Activated CD4-positive, alpha-beta T cell treated with anti-CD3 and anti-CD28 coated beads for 36 hours (primary cell): ENCODE measurements at regions not wholly inside any gene's neighbourhood (a gene's known extent, or its start where the extent isn't known, plus 50 kb on each side); places are given as distances from the start of the nearest gene placed in this dataset.
A peak's percentile ranks its signal among the peaks of the same experiment; 100 is the strongest.

Experiments
- ATAC-seq: fragments of 200-7000 bp; cut with Tn5 transposase; one replicate; pipeline ENCODE4 v1.10.0; 2021; ENCODE audit warnings: mild to moderate bottlenecking, moderate library complexity
- CTCF ChIA-PET: fragments of 350-600 bp; sonication (Branson Sonifier 250); formaldehyde crosslinking; loops from one replicate; lab custom pipeline; 2021; ENCODE audit warnings: antibody characterized with exemption; lab: Charles Lee
- POLR2A ChIA-PET: fragments of 350-600 bp; sonication (Branson Sonifier 250); formaldehyde crosslinking; loops from one replicate; lab custom pipeline; 2021; ENCODE audit warnings: antibody characterized with exemption, inconsistent platforms; lab: Charles Lee
- DNase-seq: peaks from one replicate; pipeline ENCODE4 v3.0.0-alpha.2; 2020
- H3K27ac Mint-ChIP-seq: one replicate; pipeline ENCODE4 v1.8.0; 2021; ENCODE audit warnings: mixed read lengths
- H3K27me3 Mint-ChIP-seq: one replicate; pipeline ENCODE4 v1.8.0; 2021; ENCODE audit warnings: mixed read lengths
- H3K36me3 Mint-ChIP-seq: one replicate; pipeline ENCODE4 v1.8.0; 2021; ENCODE audit warnings: low read depth, mixed read lengths
- H3K4me1 Mint-ChIP-seq: one replicate; pipeline ENCODE4 v1.8.0; 2021; ENCODE audit warnings: mixed read lengths
- H3K4me3 Mint-ChIP-seq: one replicate; pipeline ENCODE4 v1.8.0; 2021; ENCODE audit warnings: mild to moderate bottlenecking, moderate library complexity, mixed read lengths
- H3K9me3 Mint-ChIP-seq: one replicate; pipeline ENCODE4 v1.8.0; 2021; ENCODE audit warnings: low read depth, mixed read lengths
- intact Hi-C, 2 experiments: fragments of 100-400 bp; cut with DNase I in 1 of 2; cut with micrococcal nuclease in 1 of 2; formaldehyde crosslinking; loops; one replicate each; pipeline versions ENCODE4 v1.14.2 to v1.15.1; 2022 to 2024; cut with DNase I, micrococcal nuclease

DNA sequence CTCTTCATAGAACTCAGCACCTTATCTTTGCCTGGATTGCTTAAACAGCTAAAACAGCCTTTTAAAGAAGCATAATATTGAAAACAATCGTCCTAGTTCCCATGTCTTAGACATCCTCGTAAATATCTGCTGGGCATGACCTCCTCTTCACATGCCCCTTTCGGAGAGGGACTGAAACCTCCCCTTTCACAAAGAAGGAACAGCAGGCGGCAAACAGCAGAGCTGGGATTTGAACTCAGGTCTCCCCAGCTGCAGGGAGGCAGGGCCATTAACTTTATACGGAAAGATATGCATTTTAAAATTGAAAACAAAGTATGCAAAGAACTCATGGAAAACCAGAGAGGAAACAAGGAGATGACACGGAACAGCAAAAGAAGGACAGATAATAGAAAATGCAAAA is 249.9 kb downstream of the FOXL1 start:
- ChIA-PET POLR2A (no interaction called here), CTCF (no interaction called here)
- Mint-ChIP-seq H3K4me3 (no peak overlapping the region), H3K36me3 (no peaks in the 10 kb centered on the region), H3K9me3 (no peaks in the 10 kb centered on the region), H3K27me3 (peaks cover 34% of the 10 kb centered on the region), H3K27ac (no peak overlapping the region), H3K4me1 (no peaks in the 10 kb centered on the region)
- no peak for DNase-seq
- intact Hi-C loops = no loop called here
- ATAC-seq = no peak

- no peak overlapping the region for H3K27ac Mint-ChIP-seq
- no peaks in the 10 kb centered on the region for H3K4me1 Mint-ChIP-seq
- H3K27me3 Mint-ChIP-seq = peaks cover 34% of the 10 kb centered on the region
- POLR2A ChIA-PET = no interaction called here
- no peaks in the 10 kb centered on the region for H3K9me3 Mint-ChIP-seq
- ATAC-seq = no peak
- intact Hi-C loops = no loop called here
- CTCF ChIA-PET = no interaction called here
- DNase-seq = no peak
- H3K4me3 Mint-ChIP-seq = no peak overlapping the region
- H3K36me3 Mint-ChIP-seq = no peaks in the 10 kb centered on the region
Observed at GRCh38 chr16:86828653-86829052, 250.3 kb downstream of the FOXL1 start.

GRCh38 chr16:86831366-86831765 is 253.0 kb downstream of the FOXL1 start:
- ChIA-PET CTCF (interaction anchor here (0.7 kb wide), 1 partner anchor 42 kb away, joined by 3 read pairs; no protein-coding TSS in a partner anchor), POLR2A (no interaction called here)
- H3K9me3 Mint-ChIP-seq = no peaks in the 10 kb centered on the region
- H3K4me1 Mint-ChIP-seq = no peaks in the 10 kb centered on the region
- peaks cover 28% of the 10 kb centered on the region for H3K27me3 Mint-ChIP-seq
- no peaks in the 10 kb centered on the region for H3K36me3 Mint-ChIP-seq
- ATAC-seq (no peak), DNase-seq (no peak)
- H3K27ac Mint-ChIP-seq = no peak overlapping the region
- intact Hi-C loops = no loop called here
- H3K4me3 Mint-ChIP-seq = no peak overlapping the region

- H3K27ac Mint-ChIP-seq = no peak overlapping the region
- no peaks in the 10 kb centered on the region for H3K9me3 Mint-ChIP-seq
- H3K27me3 Mint-ChIP-seq = peaks cover 17% of the 10 kb centered on the region
Observed at GRCh38 chr16:86833136-86833535, 254.8 kb downstream of the FOXL1 start.

DNA sequence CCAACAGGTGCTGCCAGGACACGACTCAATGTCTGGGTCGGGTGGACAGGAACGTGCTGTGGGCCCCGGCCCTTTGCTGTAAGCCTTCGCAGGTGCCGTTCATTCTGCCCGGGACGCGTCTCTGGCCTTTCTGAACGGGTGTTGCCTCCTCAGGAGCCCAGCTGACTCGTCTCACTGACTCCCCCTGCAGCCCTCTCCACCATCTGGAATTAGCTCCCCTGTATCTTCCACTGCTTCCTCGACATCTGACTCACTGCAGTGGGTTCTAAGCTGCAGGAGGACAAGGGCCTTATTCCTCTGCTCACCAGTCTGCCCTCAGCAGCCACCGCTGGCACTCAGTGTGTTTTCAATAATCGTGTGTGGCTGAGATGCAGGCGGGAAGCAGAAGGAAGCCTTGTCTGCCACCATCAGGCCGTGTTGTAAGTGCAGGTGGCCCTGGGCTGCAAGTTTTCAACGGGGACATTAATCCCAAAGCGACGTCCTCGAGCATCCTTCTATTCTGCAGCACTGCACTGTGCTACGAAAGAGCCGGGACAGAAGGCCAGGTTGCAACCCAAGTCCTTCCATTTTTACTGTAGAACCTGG is 256.2 kb downstream of the FOXL1 start:
- DNase-seq (peak; percentile 6), ATAC-seq (no peak)
- H3K4me1 Mint-ChIP-seq = no peaks in the 10 kb centered on the region
- POLR2A ChIA-PET = no interaction called here
- intact Hi-C loops = no loop called here
- peaks cover 8% of the 10 kb centered on the region for H3K27me3 Mint-ChIP-seq
- CTCF ChIA-PET = no interaction called here
- no peaks in the 10 kb centered on the region for H3K9me3 Mint-ChIP-seq
- H3K36me3 Mint-ChIP-seq = no peaks in the 10 kb centered on the region
- no peak overlapping the region for H3K4me3 Mint-ChIP-seq
- H3K27ac Mint-ChIP-seq = no peak overlapping the region

More at GRCh38 chr16:86833136-86833535, 254.8 kb downstream of the FOXL1 start:
- ATAC-seq (no peak), DNase-seq (no peak)
- Mint-ChIP-seq H3K4me1 (no peaks in the 10 kb centered on the region), H3K4me3 (no peak overlapping the region), H3K36me3 (no peaks in the 10 kb centered on the region)
- ChIA-PET CTCF (no interaction called here), POLR2A (no interaction called here)
- intact Hi-C loops = no loop called here

DNA sequence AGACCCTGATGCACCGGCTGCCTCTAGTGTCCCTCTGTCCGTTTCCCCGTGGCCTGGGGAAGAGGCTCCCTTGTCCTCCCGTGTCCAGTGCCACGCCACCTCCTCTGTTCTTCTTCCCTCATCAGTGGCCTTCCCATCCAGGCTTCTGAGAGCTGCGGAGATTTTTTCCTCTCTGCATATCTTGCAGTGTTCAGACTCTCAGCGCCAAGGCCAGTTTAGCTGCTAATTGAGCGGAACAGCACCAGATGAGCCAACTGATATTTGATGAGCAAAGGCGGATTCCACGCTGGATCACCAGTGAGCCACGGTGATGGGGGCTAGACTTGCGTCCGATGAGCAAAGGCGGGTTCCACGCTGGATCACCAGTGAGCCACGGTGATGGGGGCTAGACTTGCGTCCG is 257.6 kb downstream of the FOXL1 start:
- Mint-ChIP-seq H3K27me3 (peaks cover 2% of the 10 kb centered on the region), H3K4me1 (no peaks in the 10 kb centered on the region), H3K27ac (no peak overlapping the region), H3K9me3 (no peaks in the 10 kb centered on the region), H3K36me3 (no peaks in the 10 kb centered on the region), H3K4me3 (no peak overlapping the region)
- ChIA-PET POLR2A (no interaction called here), CTCF (no interaction called here)
- ATAC-seq = no peak
- intact Hi-C loops = no loop called here
- DNase-seq = no peak

DNA sequence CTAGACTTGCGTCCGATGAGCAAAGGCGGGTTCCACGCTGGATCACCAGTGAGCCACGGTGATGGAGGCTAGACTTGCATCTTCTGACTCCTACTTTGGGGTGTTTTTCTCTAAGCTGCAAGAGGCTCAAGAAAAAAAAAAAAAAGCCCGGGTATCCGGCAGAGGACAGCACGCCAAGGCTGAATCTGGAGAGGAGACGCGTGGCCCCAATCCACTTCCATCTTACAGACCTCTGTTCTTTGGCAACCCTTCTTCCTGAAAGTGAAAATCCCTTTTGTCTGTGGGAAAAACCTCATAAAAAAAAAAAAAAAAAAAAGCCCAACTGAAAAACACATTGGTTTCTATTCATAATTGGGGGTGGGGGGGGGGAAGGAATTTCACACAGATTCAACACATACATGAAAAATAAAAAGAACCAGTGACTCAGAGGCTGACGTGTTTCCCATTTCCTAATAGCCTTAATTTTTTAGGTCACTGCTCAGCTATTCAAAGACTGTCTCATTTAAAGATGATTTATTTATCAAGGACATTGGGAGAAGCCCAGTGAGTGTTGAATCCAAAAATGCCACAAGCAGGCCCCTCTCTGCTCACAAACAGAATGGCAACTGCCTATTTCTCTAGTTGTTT is 258.3 kb downstream of the FOXL1 start:
- H3K27me3 Mint-ChIP-seq = peaks cover 2% of the 10 kb centered on the region
- H3K9me3 Mint-ChIP-seq = no peaks in the 10 kb centered on the region
- ChIA-PET POLR2A (no interaction called here), CTCF (no interaction called here)
- H3K4me1 Mint-ChIP-seq = no peaks in the 10 kb centered on the region
- ATAC-seq (no peak), DNase-seq (no peak)
- no peak overlapping the region for H3K4me3 Mint-ChIP-seq
- intact Hi-C loops = no loop called here
- no peak overlapping the region for H3K27ac Mint-ChIP-seq
- no peaks in the 10 kb centered on the region for H3K36me3 Mint-ChIP-seq

DNA sequence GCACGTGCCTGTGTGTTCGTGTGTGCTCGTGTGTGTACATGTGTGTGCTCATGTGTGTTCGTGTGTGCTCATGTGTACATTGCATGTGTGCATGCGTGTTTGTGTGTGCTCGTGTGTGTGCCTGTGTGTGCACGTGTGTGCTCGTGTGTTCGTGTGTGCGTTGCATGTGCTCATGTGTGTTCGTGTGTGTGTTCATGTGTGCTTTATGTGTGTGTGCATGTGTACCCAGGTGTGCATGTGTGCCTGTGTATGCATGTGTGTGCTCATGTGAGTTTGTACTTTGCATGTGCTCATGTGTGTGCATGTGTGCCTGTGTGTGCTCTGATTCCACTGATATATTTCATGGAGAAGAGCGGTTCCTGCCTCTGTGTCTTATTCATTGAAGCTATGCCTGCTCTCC is 265.5 kb downstream of the FOXL1 start:
- Mint-ChIP-seq H3K9me3 (peaks cover 2% of the 10 kb centered on the region), H3K4me3 (no peak overlapping the region), H3K27ac (no peak overlapping the region), H3K36me3 (no peaks in the 10 kb centered on the region), H3K27me3 (peaks cover under 1% of the 10 kb centered on the region), H3K4me1 (no peaks in the 10 kb centered on the region)
- ATAC-seq (no peak), DNase-seq (no peak)
- intact Hi-C loops = no loop called here
- CTCF ChIA-PET = no interaction called here
- POLR2A ChIA-PET = no interaction called here

- ATAC-seq = no peak
- CTCF ChIA-PET = no interaction called here
Observed at GRCh38 chr16:86844695-86845094, 266.3 kb downstream of the FOXL1 start.

GRCh38 chr16:86846136-86846535 is 267.8 kb downstream of the FOXL1 start:
- no peak for ATAC-seq
- Mint-ChIP-seq H3K4me3 (no peak overlapping the region), H3K27me3 (peaks cover 7% of the 10 kb centered on the region), H3K36me3 (no peaks in the 10 kb centered on the region), H3K4me1 (no peaks in the 10 kb centered on the region), H3K9me3 (peaks cover 2% of the 10 kb centered on the region), H3K27ac (no peak overlapping the region)
- intact Hi-C loops = no loop called here
- DNase-seq = no peak
- ChIA-PET POLR2A (no interaction called here), CTCF (no interaction called here)

More at GRCh38 chr16:86844695-86845094, 266.3 kb downstream of the FOXL1 start:
- H3K27me3 Mint-ChIP-seq = peaks cover 3% of the 10 kb centered on the region
- no peak overlapping the region for H3K27ac Mint-ChIP-seq
- DNase-seq = no peak
- H3K36me3 Mint-ChIP-seq = no peaks in the 10 kb centered on the region
- no peaks in the 10 kb centered on the region for H3K4me1 Mint-ChIP-seq
- H3K4me3 Mint-ChIP-seq = no peak overlapping the region
- H3K9me3 Mint-ChIP-seq = peaks cover 2% of the 10 kb centered on the region
- POLR2A ChIA-PET = no interaction called here
- intact Hi-C loops = no loop called here

GRCh38 chr16:86848821-86849220 is 270.5 kb downstream of the FOXL1 start:
- intact Hi-C loops = no loop called here
- Mint-ChIP-seq H3K27ac (no peak overlapping the region), H3K4me1 (no peaks in the 10 kb centered on the region), H3K27me3 (peaks cover 7% of the 10 kb centered on the region), H3K9me3 (peaks cover under 1% of the 10 kb centered on the region), H3K36me3 (no peaks in the 10 kb centered on the region), H3K4me3 (no peak overlapping the region)
- ChIA-PET CTCF (no interaction called here), POLR2A (no interaction called here)
- ATAC-seq = no peak
- DNase-seq = no peak

DNA sequence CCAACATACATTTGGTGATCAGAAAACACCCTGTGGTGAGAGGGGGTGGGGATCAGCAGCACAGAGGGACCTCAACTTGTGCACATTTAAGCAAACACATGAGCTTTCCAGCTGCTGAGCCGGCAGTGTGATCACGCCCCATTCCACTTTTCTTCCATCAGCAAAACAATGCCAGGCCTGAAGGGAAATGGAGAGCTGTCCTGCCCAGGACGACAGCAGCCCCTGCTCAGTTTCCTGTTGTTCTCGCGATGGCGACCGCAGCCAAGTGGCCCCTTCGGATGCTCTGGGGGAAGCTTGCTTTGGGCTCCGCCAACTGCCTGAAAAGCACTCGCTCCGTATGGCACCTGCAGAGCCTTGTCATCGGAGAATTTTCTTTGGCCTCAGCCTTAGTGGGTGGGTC is 272.3 kb downstream of the FOXL1 start:
- no peaks in the 10 kb centered on the region for H3K36me3 Mint-ChIP-seq
- no peak for DNase-seq
- CTCF ChIA-PET = interaction anchor here (0.9 kb wide), 1 partner anchor 428 kb away, joined by 3 read pairs; no protein-coding TSS in a partner anchor
- no peak for ATAC-seq
- peaks cover 7% of the 10 kb centered on the region for H3K27me3 Mint-ChIP-seq
- intact Hi-C loops = no loop called here
- no peaks in the 10 kb centered on the region for H3K4me1 Mint-ChIP-seq
- no peak overlapping the region for H3K4me3 Mint-ChIP-seq
- H3K9me3 Mint-ChIP-seq = no peaks in the 10 kb centered on the region
- POLR2A ChIA-PET = no interaction called here
- H3K27ac Mint-ChIP-seq = no peak overlapping the region
